CD4-positive, alpha-beta T cell (primary cell): ENCODE measurements at regions not wholly inside any gene's neighbourhood (a gene's known extent, or its start where the extent isn't known, plus 50 kb on each side); places are given as distances from the start of the nearest gene placed in this dataset.
"Not testable (repeated sequence)": the region's sequence is repeated elsewhere in the genome, so short reads cannot be mapped to it uniquely, and the experiment has no call there.

Experiments used
- ATAC-seq: fragments of 200-7000 bp; cut with Tn5 transposase; one replicate; pipeline ENCODE4 v1.10.0; 2022; ENCODE audit warnings: mild to moderate bottlenecking; ENCODE audit not compliant: poor library complexity
- CTCF ChIA-PET: fragments of 350-600 bp; sonication (Branson Sonifier 250); formaldehyde crosslinking; loops from one replicate; lab custom pipeline; 2021; ENCODE audit warnings: antibody characterized with exemption, inconsistent platforms; lab: Charles Lee
- POLR2A ChIA-PET: fragments of 350-600 bp; sonication (Branson Sonifier 250); formaldehyde crosslinking; loops from one replicate; lab custom pipeline; 2021; ENCODE audit warnings: antibody characterized with exemption, inconsistent platforms; lab: Charles Lee
- DNase-seq, 14 experiments: peaks; one replicate each; pipeline ENCODE4 v3.0.0-alpha.2; 2013 to 2020; ENCODE audit warnings: mixed read lengths in 2 of 14
- H3K27ac ChIP-seq, 2 donors: one replicate each; pipeline versions ENCODE4 v1.5.1 to v1.7.0; 2013; ENCODE audit warnings: low read length in 2 of 2, low read depth in 1 of 2, mild to moderate bottlenecking in 1 of 2
- H3K27me3 ChIP-seq, 2 experiments: 1 replicate in 1 of 2; 2 replicates in 1 of 2; pipeline versions ENCODE4 v1.6.1 to v1.7.0; 2013; ENCODE audit warnings: low read length in 2 of 2, control low read depth in 1 of 2, mild to moderate bottlenecking in 1 of 2, moderate library complexity in 1 of 2; ENCODE audit not compliant: insufficient read depth in 2 of 2, control insufficient read depth in 1 of 2
- H3K36me3 ChIP-seq: one replicate; pipeline ENCODE4 v1.6.1; 2013; ENCODE audit warnings: low read length, control low read depth; ENCODE audit not compliant: insufficient read depth
- H3K4me1 ChIP-seq: one replicate; pipeline ENCODE4 v1.6.1; 2013; ENCODE audit warnings: low read length, control low read depth; ENCODE audit not compliant: insufficient read depth
- H3K4me3 ChIP-seq: one replicate; pipeline ENCODE4 v1.5.1; 2013; ENCODE audit warnings: mild to moderate bottlenecking, low read length, moderate library complexity
- H3K9me3 ChIP-seq, 2 experiments: 1 replicate in 1 of 2; 2 replicates in 1 of 2; pipeline versions ENCODE4 v1.6.1 to v1.7.0; 2013; ENCODE audit warnings: low read length in 2 of 2, mild to moderate bottlenecking in 2 of 2, control low read depth in 1 of 2, moderate library complexity in 1 of 2; ENCODE audit not compliant: control insufficient read depth in 1 of 2, insufficient read depth in 1 of 2
- H3K27ac Mint-ChIP-seq: one replicate; pipeline ENCODE4 v1.8.0; 2020; ENCODE audit warnings: mixed read lengths
- H3K27me3 Mint-ChIP-seq: one replicate; pipeline ENCODE4 v1.8.0; 2021; ENCODE audit warnings: mixed read lengths
- H3K36me3 Mint-ChIP-seq: one replicate; pipeline ENCODE4 v1.8.0; 2021; ENCODE audit warnings: low read depth, mixed read lengths
- H3K4me1 Mint-ChIP-seq: one replicate; pipeline ENCODE4 v1.8.0; 2021; ENCODE audit warnings: low read depth, mixed read lengths
- H3K4me3 Mint-ChIP-seq: one replicate; pipeline ENCODE4 v1.8.0; 2020; ENCODE audit warnings: mild to moderate bottlenecking, mixed read lengths
- H3K9me3 Mint-ChIP-seq: one replicate; pipeline ENCODE4 v1.8.0; 2020; ENCODE audit warnings: mixed read lengths
- intact Hi-C, 2 experiments: fragments of 100-400 bp; cut with DNase I in 1 of 2; cut with micrococcal nuclease in 1 of 2; formaldehyde crosslinking; loops; one replicate each; pipeline versions ENCODE4 v1.15.1 to v1.9.0; 2023 to 2025; cut with DNase I, micrococcal nuclease
- TF ChIP-seq, protein P1 (sequence below): fragments of 200-600 bp; IDR thresholded peaks from one replicate; pipeline ENCODE4 v1.8.0; 2022; ENCODE audit warnings: antibody characterized with exemption, mild to moderate bottlenecking

DNA sequence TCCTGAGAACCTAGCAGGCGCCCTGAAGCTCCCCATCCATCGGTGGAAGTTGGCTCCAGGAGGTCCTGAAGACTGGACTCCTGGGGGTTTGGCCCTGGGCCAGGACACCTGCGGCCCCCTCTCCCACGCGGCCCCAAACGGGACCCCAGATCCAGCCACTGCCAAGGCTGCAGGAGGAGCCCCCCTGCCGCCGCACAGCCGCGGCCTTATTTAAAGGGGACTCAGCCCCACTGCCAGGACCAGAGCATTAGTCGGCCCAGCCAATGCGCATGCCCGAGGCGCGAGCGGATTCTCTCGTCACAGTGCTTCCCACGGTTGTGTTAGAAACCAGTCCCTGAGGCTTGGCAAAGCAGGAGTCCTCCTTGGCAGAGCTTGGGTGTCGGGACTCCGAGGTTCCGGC, 775.2 kb upstream of the ALG10B start:
- ATAC-seq (no peak), DNase-seq (no peak)
- TF ChIP-seq, protein P1, sequence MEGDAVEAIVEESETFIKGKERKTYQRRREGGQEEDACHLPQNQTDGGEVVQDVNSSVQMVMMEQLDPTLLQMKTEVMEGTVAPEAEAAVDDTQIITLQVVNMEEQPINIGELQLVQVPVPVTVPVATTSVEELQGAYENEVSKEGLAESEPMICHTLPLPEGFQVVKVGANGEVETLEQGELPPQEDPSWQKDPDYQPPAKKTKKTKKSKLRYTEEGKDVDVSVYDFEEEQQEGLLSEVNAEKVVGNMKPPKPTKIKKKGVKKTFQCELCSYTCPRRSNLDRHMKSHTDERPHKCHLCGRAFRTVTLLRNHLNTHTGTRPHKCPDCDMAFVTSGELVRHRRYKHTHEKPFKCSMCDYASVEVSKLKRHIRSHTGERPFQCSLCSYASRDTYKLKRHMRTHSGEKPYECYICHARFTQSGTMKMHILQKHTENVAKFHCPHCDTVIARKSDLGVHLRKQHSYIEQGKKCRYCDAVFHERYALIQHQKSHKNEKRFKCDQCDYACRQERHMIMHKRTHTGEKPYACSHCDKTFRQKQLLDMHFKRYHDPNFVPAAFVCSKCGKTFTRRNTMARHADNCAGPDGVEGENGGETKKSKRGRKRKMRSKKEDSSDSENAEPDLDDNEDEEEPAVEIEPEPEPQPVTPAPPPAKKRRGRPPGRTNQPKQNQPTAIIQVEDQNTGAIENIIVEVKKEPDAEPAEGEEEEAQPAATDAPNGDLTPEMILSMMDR, result no peak
- intact Hi-C loops, result no loop called here
- Histone ChIP-seq H3K27ac (no peak overlapping the region), H3K9me3 (peaks cover 0 to 45% of the 10 kb centered on the region in 2 experiments), H3K4me1 (no peaks in the 10 kb centered on the region), H3K36me3 (no peaks in the 10 kb centered on the region), H3K27me3 (no peaks in the 10 kb centered on the region), H3K4me3 (no peak overlapping the region)
- Mint-ChIP-seq H3K27me3 (no peaks in the 10 kb centered on the region), H3K4me3 (no peak overlapping the region), H3K36me3 (no peaks in the 10 kb centered on the region), H3K9me3 (peaks cover 6% of the 10 kb centered on the region), H3K4me1 (no peaks in the 10 kb centered on the region), H3K27ac (no peak overlapping the region)
- ChIA-PET CTCF (no interaction called here), POLR2A (no interaction called here)

DNA sequence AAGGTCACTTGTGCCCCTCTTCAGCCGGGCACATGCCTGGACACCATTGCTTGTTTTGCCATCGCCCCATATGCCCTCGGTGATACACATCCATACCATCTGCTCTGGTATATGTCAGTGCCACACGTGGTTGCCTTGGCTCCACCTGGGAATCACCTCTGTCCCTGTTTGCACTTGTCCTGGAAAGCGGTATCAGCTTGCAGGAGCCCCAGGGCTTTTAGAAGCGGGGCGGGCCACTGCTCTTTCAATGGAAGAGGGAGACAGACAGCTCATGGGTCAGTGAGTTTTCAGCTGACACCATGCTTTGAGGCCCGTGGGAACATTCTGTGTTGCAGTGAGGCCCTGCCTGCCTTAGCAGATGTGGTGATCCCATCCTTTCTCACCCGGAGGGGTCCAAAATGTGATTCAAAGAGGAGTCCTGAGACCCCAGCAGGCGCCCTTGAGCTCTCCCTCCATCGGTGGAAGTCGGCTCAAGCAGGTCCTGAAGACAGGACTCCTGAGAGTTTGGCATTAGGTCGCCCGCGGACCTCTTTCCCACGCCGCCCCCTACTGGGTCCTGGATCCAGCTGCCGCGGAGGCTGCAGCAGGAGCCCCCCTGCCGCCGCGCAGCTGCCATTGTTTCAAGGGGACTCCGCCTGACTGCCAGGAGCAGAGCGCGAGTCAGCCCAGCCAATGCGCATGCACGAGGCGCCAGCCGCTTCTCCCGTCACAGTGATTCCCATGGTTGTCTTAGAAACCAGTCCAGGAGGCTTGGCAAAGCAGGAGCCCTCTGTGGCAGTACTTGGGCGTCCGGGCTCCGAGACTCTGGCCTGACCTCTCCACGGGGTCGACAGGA, 773.2 kb upstream of the ALG10B start:
- Histone ChIP-seq H3K4me1 (no peaks in the 10 kb centered on the region), H3K36me3 (no peaks in the 10 kb centered on the region), H3K27me3 (no peaks in the 10 kb centered on the region), H3K9me3 (peaks cover 0 to 65% of the 10 kb centered on the region in 2 experiments), H3K27ac (no peak overlapping the region), H3K4me3 (no peak overlapping the region)
- Mint-ChIP-seq H3K4me1 (no peaks in the 10 kb centered on the region), H3K27ac (no peak overlapping the region), H3K36me3 (no peaks in the 10 kb centered on the region), H3K27me3 (no peaks in the 10 kb centered on the region), H3K9me3 (peaks cover 6% of the 10 kb centered on the region), H3K4me3 (no peak overlapping the region)
- intact Hi-C loops, result no loop called here
- POLR2A ChIA-PET, result no interaction called here
- ATAC-seq (no peak), DNase-seq (no peak)
- TF ChIP-seq, protein P1, result no peak
- CTCF ChIA-PET, result no interaction called here

DNA sequence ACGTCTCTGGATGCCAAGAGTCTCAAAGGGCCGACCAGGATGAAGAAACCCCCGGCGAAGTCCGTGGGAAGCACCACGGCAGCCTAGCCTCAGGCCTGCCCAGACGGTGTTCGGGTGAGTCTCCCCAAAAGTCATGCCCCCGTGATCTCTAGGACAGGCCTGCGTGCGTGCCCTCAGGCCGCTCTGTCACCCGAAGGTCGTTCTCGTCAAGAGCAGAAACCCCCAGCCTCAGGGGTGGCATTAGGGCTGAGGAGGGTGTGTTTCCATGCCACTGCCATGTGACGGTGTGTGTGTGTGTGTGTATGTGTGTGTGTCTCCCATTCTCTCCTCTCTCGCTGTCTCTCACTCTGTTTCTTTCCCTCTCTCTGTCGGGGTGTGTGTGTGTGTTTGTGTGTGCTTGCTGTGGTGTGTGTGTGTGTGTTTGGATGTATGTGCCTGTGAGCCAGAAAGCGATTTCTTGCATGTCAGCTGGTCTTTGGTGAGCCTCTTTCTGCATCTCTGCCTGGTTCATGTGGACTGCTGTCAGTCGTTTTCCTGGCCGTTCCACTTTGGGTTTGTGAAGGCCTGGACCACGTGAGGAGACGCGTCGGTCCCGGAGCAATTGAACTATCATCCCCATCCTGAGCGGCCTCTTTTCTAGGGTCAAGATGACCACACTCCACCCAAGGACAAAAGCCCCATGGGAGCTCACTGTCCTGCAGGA, 772.5 kb upstream of the ALG10B start:
- Mint-ChIP-seq H3K4me1 (no peaks in the 10 kb centered on the region), H3K9me3 (peaks cover 8% of the 10 kb centered on the region), H3K27ac (no peak overlapping the region), H3K27me3 (no peaks in the 10 kb centered on the region), H3K4me3 (no peak overlapping the region), H3K36me3 (peaks cover 4% of the 10 kb centered on the region)
- ATAC-seq (no peak), DNase-seq (no peak)
- CTCF ChIA-PET, result no interaction called here
- no peak overlapping the region for H3K27ac ChIP-seq
- H3K4me3 ChIP-seq, result no peak overlapping the region
- no peaks in the 10 kb centered on the region for H3K36me3 ChIP-seq
- POLR2A ChIA-PET, result no interaction called here
- H3K9me3 ChIP-seq, result peaks cover 0 to 70% of the 10 kb centered on the region in 2 experiments
- intact Hi-C loops, result no loop called here
- H3K4me1 ChIP-seq, result no peaks in the 10 kb centered on the region
- TF ChIP-seq, protein P1, result no peak
- H3K27me3 ChIP-seq, result no peaks in the 10 kb centered on the region

DNA sequence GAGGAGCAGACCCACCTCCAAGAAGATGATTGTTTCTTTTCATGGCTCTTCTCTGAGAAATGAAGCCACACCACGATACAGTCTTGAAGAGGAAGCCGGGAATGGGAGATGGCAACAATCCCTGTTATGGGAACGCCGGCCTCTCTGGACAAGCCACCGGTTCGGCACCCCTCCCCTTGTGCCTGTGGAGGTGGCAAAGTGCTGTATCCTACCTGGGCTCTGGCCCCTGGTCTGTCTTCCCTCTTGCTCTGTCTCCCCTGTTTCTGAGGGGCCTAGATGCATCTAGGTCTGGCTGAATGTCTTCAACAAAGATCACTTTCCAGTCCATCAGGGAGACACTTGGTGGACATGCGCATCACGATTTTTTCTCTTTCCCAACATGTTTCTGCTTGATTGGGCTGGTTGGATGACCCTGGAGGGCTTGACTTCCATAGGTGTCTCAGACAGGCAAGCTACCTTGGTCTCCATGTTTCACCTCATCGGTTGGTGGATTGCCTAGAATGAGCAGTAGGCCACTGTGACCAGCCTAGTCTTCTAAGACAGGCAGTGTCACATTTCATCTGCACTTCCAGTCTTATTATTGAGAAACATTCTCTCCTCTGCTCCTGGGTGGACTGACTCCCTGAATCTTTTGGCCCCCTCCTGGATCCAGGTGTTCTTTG, 771.8 kb upstream of the ALG10B start:
- H3K27me3 ChIP-seq, intact Hi-C loops, H3K36me3 ChIP-seq, H3K27me3 Mint-ChIP-seq, POLR2A ChIA-PET, H3K9me3 Mint-ChIP-seq, ATAC-seq, H3K4me1 Mint-ChIP-seq, CTCF ChIA-PET, H3K4me3 Mint-ChIP-seq, H3K4me1 ChIP-seq, H3K4me3 ChIP-seq, H3K36me3 Mint-ChIP-seq, H3K27ac ChIP-seq, H3K27ac Mint-ChIP-seq, DNase-seq: not testable (repeated sequence)
- peaks cover 0 to 74% of the 10 kb centered on the region in 2 experiments for H3K9me3 ChIP-seq
